Activated B cell treated with CpG ODN at 0.5 μM for 24 hours (primary cell): ENCODE measurements at regions not wholly inside any gene's neighbourhood (a gene's known extent, or its start where the extent isn't known, plus 50 kb on each side); places are given as distances from the start of the nearest gene placed in this dataset.

Experiments
- ATAC-seq: fragments of 200-7000 bp; cut with Tn5 transposase; one replicate; pipeline ENCODE4 v1.10.0; 2021; ENCODE audit warnings: low read depth, mild to moderate bottlenecking, moderate library complexity
- CTCF ChIA-PET: fragments of 350-600 bp; sonication (Branson Sonifier 250); formaldehyde crosslinking; loops from one replicate; lab custom pipeline; 2021; ENCODE audit warnings: antibody characterized with exemption; lab: Charles Lee
- POLR2A ChIA-PET: fragments of 350-600 bp; sonication (Branson Sonifier 250); formaldehyde crosslinking; loops from one replicate; lab custom pipeline; 2021; ENCODE audit warnings: antibody characterized with exemption; lab: Charles Lee
- DNase-seq: peaks from one replicate; pipeline ENCODE4 v3.0.0; 2022
- H3K27ac Mint-ChIP-seq: one replicate; pipeline ENCODE4 v1.8.0; 2020; ENCODE audit warnings: mixed read lengths
- H3K27me3 Mint-ChIP-seq: one replicate; pipeline ENCODE4 v1.8.0; 2021; ENCODE audit warnings: mixed read lengths
- H3K36me3 Mint-ChIP-seq: one replicate; pipeline ENCODE4 v1.8.0; 2021; ENCODE audit warnings: low read depth, mixed read lengths
- H3K4me1 Mint-ChIP-seq: one replicate; pipeline ENCODE4 v1.8.0; 2021; ENCODE audit warnings: mixed read lengths
- H3K4me3 Mint-ChIP-seq: one replicate; pipeline ENCODE4 v1.8.0; 2020; ENCODE audit warnings: mild to moderate bottlenecking, mixed read lengths
- H3K9me3 Mint-ChIP-seq: one replicate; pipeline ENCODE4 v1.8.0; 2020; ENCODE audit warnings: mixed read lengths
- CTCF ChIP-seq: fragments of 200-600 bp; IDR thresholded peaks from one replicate; pipeline ENCODE4 v1.8.0; 2022; ENCODE audit warnings: antibody characterized with exemption, mild to moderate bottlenecking
- intact Hi-C: fragments of 100-400 bp; cut with micrococcal nuclease; formaldehyde crosslinking; loops from one replicate; pipeline ENCODE4 v1.15.1; 2024

- ATAC-seq: no peak
- Mint-ChIP-seq H3K27ac (no peak overlapping the region), H3K27me3 (no peaks in the 10 kb centered on the region), H3K36me3 (no peaks in the 10 kb centered on the region), H3K4me1 (no peaks in the 10 kb centered on the region), H3K9me3 (peaks cover 4% of the 10 kb centered on the region), H3K4me3 (no peak overlapping the region)
- no peak for DNase-seq
- intact Hi-C loops: no loop called here
- ChIA-PET CTCF (no interaction called here), POLR2A (no interaction called here)
- TF ChIP-seq CTCF: no peak
These were observed 290.9 kb downstream of the CRPPA start for GRCh38 chr7:16130111-16131110.

- no peak for ATAC-seq
- no peak for TF ChIP-seq CTCF
- peaks cover 4% of the 10 kb centered on the region for H3K9me3 Mint-ChIP-seq
- no peaks in the 10 kb centered on the region for H3K4me1 Mint-ChIP-seq
- no peak overlapping the region for H3K27ac Mint-ChIP-seq
- no peaks in the 10 kb centered on the region for H3K36me3 Mint-ChIP-seq
- CTCF ChIA-PET: no interaction called here
- no peak for DNase-seq
- no peaks in the 10 kb centered on the region for H3K27me3 Mint-ChIP-seq
- POLR2A ChIA-PET: no interaction called here
- intact Hi-C loops: no loop called here
- H3K4me3 Mint-ChIP-seq: no peak overlapping the region
These were observed 291.8 kb downstream of the CRPPA start for GRCh38 chr7:16129431-16130110.

GRCh38 chr7:16123117-16123770, 298.1 kb downstream of the CRPPA start:
- intact Hi-C loops: no loop called here
- peaks cover 4% of the 10 kb centered on the region for H3K9me3 Mint-ChIP-seq
- H3K4me3 Mint-ChIP-seq: no peak overlapping the region
- ChIA-PET POLR2A (no interaction called here), CTCF (no interaction called here)
- H3K27me3 Mint-ChIP-seq: no peaks in the 10 kb centered on the region
- H3K4me1 Mint-ChIP-seq: no peaks in the 10 kb centered on the region
- no peak for ATAC-seq
- H3K36me3 Mint-ChIP-seq: no peaks in the 10 kb centered on the region
- no peak for DNase-seq
- H3K27ac Mint-ChIP-seq: no peak overlapping the region
- no peak for TF ChIP-seq CTCF

- Mint-ChIP-seq H3K27me3 (no peaks in the 10 kb centered on the region), H3K27ac (no peak overlapping the region), H3K4me1 (no peaks in the 10 kb centered on the region), H3K36me3 (no peaks in the 10 kb centered on the region), H3K4me3 (no peak overlapping the region), H3K9me3 (peaks cover 4% of the 10 kb centered on the region)
- no peak for ATAC-seq
- CTCF ChIA-PET: no interaction called here
- TF ChIP-seq CTCF: no peak
- intact Hi-C loops: no loop called here
- POLR2A ChIA-PET: no interaction called here
- no peak for DNase-seq
These were observed 299.4 kb downstream of the CRPPA start for GRCh38 chr7:16121876-16122390.
